DND-41 (cell line): ENCODE measurements at regions not wholly inside any gene's neighbourhood (a gene's known extent, or its start where the extent isn't known, plus 50 kb on each side); places are given as distances from the start of the nearest gene placed in this dataset.

Experiments
- CTCF ChIP-seq: IDR thresholded peaks from 2 replicates; pipeline ENCODE4 v1.5.1; 2012; ENCODE audit warnings: borderline replicate concordance, low read length, moderate library complexity, mild to moderate bottlenecking; ENCODE audit not compliant: poor library complexity, severe bottlenecking; ENCODE audit errors: extremely low read depth
- EZH2 ChIP-seq: IDR thresholded peaks from 3 replicates; pipeline ENCODE4 v1.6.1; 2012; ENCODE audit warnings: borderline replicate concordance, low read depth, mild to moderate bottlenecking, moderate library complexity, low read length, inconsistent platforms; ENCODE audit not compliant: severe bottlenecking

GRCh38 chrX:98111684-98112083 is 1228.0 kb downstream of the RPA4 start:
- TF ChIP-seq CTCF = no peak
- TF ChIP-seq EZH2 = no peak
